ENCODE measurements at regions not wholly inside any gene's neighbourhood (a gene's known extent, or its start where the extent isn't known, plus 50 kb on each side); places are given as distances from the start of the nearest gene placed in this dataset.

DNA sequence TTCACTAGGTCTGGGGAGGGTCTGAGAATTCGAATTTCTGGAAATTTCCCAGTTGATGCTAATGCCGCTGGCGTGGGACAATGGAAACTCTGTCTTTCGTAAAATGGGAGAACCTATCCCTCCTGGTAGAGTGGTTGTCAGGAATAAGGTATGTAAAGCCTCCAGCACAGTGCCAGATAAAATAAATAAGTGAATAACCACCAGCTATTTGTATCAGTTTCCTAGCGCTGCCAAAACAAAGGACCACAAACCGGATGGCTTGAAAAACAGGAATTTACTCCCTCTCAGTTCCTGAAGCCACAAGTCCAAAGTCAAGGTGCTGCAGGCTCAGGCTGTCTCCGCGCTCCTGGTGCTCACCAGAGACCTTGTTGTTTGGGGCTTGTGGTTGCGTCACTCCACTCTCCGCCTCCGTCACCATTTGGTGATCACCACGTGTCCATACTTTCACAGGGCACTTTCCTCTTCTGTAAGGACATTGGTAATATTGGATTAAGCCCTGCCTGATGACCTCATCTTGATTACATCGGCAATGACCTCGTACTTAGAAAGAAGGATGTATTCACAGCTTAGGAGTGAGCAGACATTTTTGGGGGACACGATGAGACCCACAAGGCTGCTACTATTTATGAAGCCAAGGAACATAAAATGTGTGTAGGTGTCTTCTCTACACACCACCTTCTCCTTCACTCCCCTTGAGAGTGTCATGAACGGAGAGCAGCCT lies 428.5 kb downstream of the IRS2 start:
- DNase-seq, result no peak

GRCh38 chr13:109355875-109356434 lies 430.4 kb downstream of the IRS2 start:
- no peak for DNase-seq

- DNase-seq, result no peak
Measured at GRCh38 chr13:109355166-109355565, 431.2 kb downstream of the IRS2 start.

DNA sequence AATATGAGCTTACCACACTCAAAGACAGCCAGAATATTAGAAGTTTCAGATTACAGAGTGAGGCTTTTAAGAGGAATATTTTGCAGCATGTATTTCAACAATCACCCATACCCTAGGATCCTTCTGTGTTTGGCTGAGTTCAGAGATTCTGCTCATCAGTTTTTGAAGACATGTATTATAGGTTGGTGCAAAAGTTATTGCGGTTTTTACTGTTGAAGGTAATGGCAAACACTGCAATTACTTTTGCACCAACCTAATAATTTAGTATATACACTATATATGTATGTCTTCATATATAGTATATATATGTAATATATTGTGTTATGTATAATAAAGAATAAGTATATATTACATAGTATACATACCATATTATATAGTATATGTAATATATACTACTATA lies 435.1 kb downstream of the IRS2 start:
- DNase-seq, result no peak

DNA sequence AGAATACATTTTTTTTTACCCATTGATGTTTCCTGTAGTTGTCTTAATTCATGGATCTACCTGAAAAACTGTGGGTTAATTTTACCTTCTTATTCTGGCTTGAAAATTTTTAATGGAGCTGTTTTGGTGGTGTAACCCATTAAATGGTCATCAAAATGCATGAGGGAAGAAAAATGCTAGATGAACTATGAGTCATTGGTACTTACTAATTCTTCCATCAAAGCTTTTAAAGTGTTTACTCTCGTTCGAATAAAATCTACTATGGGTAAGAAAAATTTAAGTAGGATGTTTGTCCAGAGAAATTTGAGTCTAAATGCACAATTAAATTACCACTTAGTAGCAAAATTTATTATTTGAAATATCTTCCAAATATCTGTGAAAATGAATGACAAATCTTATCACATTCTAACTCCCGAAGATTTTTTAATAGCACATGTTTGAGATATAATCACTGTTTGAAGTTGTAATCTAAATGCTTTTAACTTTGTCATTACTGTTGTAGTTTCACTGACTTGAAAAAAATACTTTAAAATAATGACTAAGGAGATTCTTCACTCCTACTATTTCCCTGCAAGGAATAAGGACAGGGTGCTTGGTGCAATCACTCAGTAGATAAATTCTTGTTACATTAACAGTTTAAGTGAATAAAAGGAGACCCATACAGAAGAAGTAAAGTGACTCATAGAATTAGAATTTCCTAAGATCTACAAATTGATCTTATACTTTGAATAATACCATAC lies 437.7 kb downstream of the IRS2 start:
- no peak for DNase-seq

DNA sequence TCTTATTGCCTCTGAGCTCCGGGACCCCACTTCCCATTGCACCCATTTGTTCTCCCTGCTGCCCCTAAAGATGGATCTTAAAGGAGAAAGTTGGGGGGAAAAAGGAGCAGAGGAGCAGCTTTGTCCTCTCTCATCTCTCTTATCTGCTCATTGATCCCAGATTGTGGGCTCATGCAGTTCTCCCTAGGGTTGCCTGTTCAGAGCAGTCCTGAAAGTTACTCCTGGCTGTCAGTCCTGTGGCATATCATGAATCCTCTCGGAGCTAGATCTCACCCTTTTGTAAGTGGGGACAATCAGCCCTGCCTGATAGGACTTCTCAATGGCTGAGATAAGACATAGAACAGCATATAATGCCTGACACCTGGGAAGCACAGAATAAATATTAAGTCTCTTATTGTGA lies 440.3 kb downstream of the IRS2 start:
- no peak for DNase-seq

DNA sequence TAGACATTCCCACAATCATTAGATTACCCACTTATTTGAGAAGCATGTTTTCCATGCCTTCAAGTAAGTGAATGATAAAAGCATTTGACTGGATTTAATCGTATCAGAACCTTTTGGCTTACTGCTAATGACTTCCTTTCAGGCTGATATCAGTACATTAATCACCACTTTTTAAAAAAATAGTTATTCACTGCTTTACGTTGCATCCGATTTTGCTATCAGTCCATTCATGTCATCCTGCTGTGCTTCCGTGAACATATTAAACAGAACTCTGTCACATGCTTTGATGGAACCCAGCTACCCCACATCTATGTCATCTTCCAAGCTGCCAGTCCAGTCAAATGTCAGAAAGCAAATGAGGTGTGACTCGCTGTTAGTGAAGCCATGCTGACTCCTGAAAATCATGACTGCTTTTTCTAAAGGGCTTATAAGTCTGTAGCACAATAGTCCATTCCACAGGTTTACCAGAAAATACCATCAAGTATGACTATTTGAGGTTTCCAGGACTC lies 440.9 kb downstream of the IRS2 start:
- DNase-seq, result no peak

- DNase-seq, result no peak
Measured at GRCh38 chr13:109344552-109345157, 441.7 kb downstream of the IRS2 start.

- no peak for DNase-seq
Measured at GRCh38 chr13:109336730-109337129, 449.7 kb downstream of the IRS2 start.

DNA sequence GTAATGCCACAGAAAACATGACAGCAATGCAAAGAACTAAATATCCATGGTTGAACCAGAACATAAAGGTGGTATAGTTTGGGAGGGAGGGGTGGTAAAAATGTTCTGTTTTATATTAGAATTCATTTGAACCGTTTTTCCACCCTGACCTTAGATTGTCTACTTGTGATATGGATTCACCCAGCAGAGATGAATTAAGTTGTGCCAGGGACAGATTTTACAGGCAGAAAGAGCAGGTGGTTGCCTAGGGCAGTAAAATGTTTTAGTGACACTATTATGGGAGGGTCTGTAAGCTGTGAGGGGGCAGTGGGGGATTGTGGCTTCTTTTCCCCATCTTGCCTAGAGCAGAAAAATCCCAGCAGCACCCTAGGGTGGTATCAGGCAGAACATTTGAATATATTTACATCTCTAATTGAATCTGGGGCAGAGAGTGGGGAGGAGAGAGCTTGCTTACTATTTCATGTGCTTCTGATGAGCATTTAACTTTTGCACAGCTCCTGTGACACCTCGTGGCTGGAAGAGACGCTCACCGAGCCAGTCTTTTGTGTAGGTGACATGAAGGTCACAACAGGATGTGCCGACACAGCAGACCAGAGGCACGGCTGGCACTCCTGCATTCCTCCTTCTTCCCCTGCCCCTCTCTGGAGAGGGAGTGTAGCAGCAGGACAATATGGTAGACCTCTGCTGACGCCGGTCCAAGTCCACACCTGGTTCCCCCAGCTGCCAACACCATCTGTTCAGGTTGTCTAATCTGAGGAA lies 452.3 kb downstream of the IRS2 start:
- peak; percentile 19 for DNase-seq

DNA sequence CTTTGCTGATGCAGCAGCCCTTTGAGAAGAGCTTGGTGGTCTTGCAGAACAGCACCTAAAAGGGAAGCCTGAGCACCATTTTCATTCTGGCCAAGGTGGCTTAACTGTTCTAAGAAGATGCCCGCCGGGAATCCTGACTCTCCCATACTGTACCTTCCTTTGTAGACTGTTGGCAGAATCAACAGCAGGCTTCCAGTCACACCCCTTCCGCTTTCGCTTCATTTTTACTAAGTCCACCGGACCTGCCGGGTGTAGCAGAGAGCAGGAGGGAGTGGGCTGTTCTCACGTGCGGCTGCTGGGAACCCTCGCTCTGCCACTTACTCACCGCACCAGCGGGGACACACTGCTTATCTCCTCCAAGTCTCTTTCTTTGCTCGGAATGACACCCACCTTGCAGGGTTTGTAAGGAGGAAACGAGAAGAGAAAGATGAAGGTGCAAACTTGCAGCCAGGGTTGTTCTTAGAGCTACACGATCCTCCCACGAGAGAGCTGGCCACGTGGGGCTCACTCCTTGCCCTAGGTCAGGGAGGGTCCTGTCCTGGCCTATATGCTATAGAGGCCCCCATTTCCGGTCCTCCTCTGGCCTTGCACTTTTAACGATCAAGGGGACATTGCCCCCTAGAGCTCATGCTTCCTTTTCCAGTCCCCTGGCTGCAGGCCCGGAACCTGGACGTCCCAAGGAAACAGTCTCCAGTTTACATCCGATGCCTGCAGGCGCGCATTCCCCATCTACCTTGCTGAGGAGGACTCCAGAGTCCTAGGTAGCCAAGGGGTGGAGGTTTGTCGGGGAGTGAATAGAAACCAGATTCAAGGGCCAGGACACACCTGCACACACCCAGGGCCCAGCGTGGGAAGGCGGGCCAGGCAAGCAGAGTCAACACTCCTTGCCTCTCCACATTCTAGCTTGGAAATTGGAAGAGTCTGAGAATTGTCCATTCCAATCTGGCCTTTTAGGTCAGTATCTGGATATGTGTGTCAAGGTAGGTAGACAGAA lies 453.6 kb downstream of the IRS2 start:
- DNase-seq, result no peak

- no peak for DNase-seq
Measured at GRCh38 chr13:109331898-109332297, 454.5 kb downstream of the IRS2 start.

DNA sequence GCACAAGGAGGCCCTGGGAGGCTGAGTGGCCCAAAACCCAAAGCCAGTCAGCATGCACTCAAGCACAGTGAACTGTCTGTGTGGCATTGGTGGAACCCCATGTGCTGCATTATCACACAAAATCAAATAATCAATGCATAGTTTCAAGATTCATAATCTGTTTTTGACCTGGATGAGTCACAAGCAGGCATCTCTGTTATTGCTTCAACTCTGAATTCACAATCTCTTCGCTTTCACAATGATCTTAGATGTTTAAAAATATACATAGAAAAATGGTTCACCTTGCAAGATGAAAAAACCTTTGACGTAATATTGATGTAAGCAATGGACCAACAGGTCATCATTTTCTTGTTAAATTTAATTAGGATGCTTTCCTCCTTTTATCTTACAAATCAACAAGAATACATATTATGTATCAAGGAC lies 455.4 kb downstream of the IRS2 start:
- DNase-seq, result no peak

- no peak for DNase-seq
Measured at GRCh38 chr13:109330123-109330522, 456.3 kb downstream of the IRS2 start.

DNA sequence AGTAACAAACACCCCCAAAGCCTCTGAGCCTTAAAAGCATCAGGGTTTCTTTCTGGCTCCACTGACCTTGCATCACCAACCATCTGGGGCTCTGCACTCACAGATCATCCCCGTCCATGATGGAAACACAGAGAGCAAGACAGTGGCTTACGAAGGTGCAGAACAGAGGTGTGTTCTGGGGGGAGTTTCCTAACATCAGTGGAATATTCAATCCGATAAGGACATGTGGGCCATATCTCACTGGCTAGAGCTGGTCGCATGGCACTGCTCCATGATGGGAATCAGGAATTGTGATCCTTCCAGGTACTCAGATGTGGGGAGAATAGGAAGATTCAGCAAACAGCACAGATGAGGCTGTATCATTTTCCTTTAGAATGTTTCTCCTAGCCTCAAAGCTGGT lies 457.2 kb downstream of the IRS2 start:
- DNase-seq, result no peak

DNA sequence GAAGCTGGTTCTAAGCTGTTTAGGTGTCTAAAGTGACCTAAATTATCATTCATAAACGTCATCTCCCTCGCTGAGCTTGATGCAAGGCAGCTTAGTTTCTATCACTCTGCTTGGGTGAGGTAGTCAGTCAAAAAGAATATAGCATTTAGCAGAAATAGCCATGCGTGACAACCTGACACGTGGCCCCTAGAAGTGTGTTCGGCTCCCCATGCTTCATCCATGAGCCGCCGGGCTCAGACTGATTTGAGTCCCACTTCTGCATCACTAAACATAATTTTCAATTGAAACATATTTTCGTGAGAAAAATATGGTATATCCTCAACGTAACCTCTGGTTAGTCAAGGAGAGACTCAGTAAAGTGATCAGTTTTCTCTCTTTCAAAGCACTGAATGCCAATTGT lies 459.8 kb downstream of the IRS2 start:
- no peak for DNase-seq

GRCh38 chr13:109323338-109323737 lies 463.0 kb downstream of the IRS2 start:
- DNase-seq, result no peak

DNA sequence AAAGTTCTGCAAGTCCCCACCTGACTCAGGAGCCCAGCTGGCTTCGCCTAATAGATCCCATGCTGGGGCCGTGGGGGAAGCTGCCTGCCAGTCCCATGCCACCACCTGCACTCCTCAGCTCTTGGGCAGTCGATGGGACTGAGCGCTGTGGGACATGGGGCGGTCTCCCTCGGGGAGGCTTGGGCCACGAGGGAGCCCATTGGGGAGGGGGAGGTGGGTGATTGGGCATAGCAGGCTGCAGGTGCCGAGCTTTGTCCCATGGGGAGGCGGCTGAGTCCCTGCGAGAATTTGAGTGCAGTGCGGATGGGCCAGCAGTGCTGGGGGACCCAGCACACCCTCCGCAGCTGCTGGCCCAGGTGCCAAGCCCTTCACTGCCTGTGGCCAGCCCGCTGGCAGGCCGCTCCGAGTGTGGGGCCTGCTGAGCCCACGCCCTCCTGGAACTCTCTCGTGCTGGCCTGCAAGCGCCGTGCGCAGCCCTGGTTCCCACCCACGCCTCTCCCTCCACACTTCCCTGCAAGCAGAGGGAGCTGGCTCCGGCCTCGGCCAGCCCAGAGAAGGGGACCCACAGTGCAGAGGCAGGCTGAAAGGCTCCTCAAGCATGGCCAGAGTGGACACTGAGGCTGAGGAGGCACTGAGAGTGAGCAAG lies 467.3 kb downstream of the IRS2 start:
- DNase-seq, result no peak

- DNase-seq, result no peak
Measured at GRCh38 chr13:109315481-109315880, 470.9 kb downstream of the IRS2 start.

GRCh38 chr13:109314101-109314500 lies 472.3 kb downstream of the IRS2 start:
- DNase-seq, result no peak

- DNase-seq, result no peak
Measured at GRCh38 chr13:109312399-109312798, 474.0 kb downstream of the IRS2 start.
